IPS-20b (cell line): ENCODE measurements at regions not wholly inside any gene's neighbourhood (a gene's known extent, or its start where the extent isn't known, plus 50 kb on each side); places are given as distances from the start of the nearest gene placed in this dataset.

ENCODE experiments used
- H3K27ac ChIP-seq: one replicate; pipeline ENCODE4 v1.5.1; 2013; ENCODE audit warnings: low read length
- H3K27me3 ChIP-seq: 2 replicates; pipeline ENCODE4 v1.6.1; 2013; ENCODE audit warnings: mild to moderate bottlenecking, low read length, inconsistent platforms; ENCODE audit not compliant: insufficient read depth
- H3K36me3 ChIP-seq: 2 replicates; pipeline ENCODE4 v1.6.1; 2013; ENCODE audit warnings: low read depth, mild to moderate bottlenecking, inconsistent platforms, low read length, moderate library complexity; ENCODE audit not compliant: insufficient read depth
- H3K4me1 ChIP-seq: 2 replicates; pipeline ENCODE4 v1.6.1; 2013; ENCODE audit warnings: mild to moderate bottlenecking, control low read depth, inconsistent platforms, low read length, moderate library complexity; ENCODE audit not compliant: insufficient read depth
- H3K4me3 ChIP-seq: 2 replicates; pipeline ENCODE4 v1.5.1; 2013; ENCODE audit warnings: mild to moderate bottlenecking, low read length, inconsistent platforms
- H3K9ac ChIP-seq: 2 replicates; pipeline ENCODE4 v1.6.1; 2013; ENCODE audit warnings: low read depth, mild to moderate bottlenecking, inconsistent platforms, low read length, moderate library complexity
- H3K9me3 ChIP-seq: 2 replicates; pipeline ENCODE4 v1.6.1; 2013; ENCODE audit warnings: mild to moderate bottlenecking, low read depth, low read length, inconsistent platforms; ENCODE audit not compliant: insufficient read depth

GRCh38 chr15:39161096-39161495, 419.8 kb upstream of the THBS1 start:
- H3K4me1 ChIP-seq, result peaks cover 7% of the 10 kb centered on the region; the same call in 1 of the 2 replicates
- no peaks in the 10 kb centered on the region for H3K27me3 ChIP-seq
- no peak overlapping the region for H3K9ac ChIP-seq
- H3K27ac ChIP-seq, result no peak overlapping the region
- H3K4me3 ChIP-seq, result no peak overlapping the region
- no peaks in the 10 kb centered on the region for H3K36me3 ChIP-seq
- H3K9me3 ChIP-seq, result no peaks in the 10 kb centered on the region

GRCh38 chr15:39165020-39165706, 415.7 kb upstream of the THBS1 start:
- Histone ChIP-seq H3K4me3 (no peak overlapping the region), H3K4me1 (peaks cover 15% of the 10 kb centered on the region; the same call in 1 of the 2 replicates), H3K27ac (no peak overlapping the region), H3K27me3 (no peaks in the 10 kb centered on the region), H3K36me3 (no peaks in the 10 kb centered on the region), H3K9ac (no peak overlapping the region), H3K9me3 (no peaks in the 10 kb centered on the region)

- H3K9ac ChIP-seq, result no peak overlapping the region
- no peak overlapping the region for H3K4me3 ChIP-seq
- H3K4me1 ChIP-seq, result peaks cover 24% of the 10 kb centered on the region; the same call in 1 of the 2 replicates
- H3K27me3 ChIP-seq, result no peaks in the 10 kb centered on the region
- H3K9me3 ChIP-seq, result no peaks in the 10 kb centered on the region
- no peak overlapping the region for H3K27ac ChIP-seq
- no peaks in the 10 kb centered on the region for H3K36me3 ChIP-seq
Observed at GRCh38 chr15:39167164-39168058, 413.5 kb upstream of the THBS1 start.

GRCh38 chr15:39171944-39172368, 408.9 kb upstream of the THBS1 start:
- Histone ChIP-seq H3K27ac (peak overlapping the region; percentile 1), H3K36me3 (no peaks in the 10 kb centered on the region), H3K4me1 (peaks cover 26% of the 10 kb centered on the region; the same call in 1 of the 2 replicates), H3K9me3 (no peaks in the 10 kb centered on the region), H3K27me3 (no peaks in the 10 kb centered on the region), H3K4me3 (no peak overlapping the region), H3K9ac (peak overlapping the region; percentile 46; the same call in 1 of the 2 replicates)

GRCh38 chr15:39172380-39173281, 408.2 kb upstream of the THBS1 start:
- Histone ChIP-seq H3K9ac (peak overlapping the region; percentile 46; the same call in 1 of the 2 replicates), H3K27me3 (no peaks in the 10 kb centered on the region), H3K4me3 (no peak overlapping the region), H3K9me3 (no peaks in the 10 kb centered on the region), H3K27ac (peak overlapping the region; percentile 1), H3K36me3 (no peaks in the 10 kb centered on the region), H3K4me1 (peaks cover 20% of the 10 kb centered on the region; the same call in 1 of the 2 replicates)

GRCh38 chr15:39173426-39173825, 407.5 kb upstream of the THBS1 start:
- Histone ChIP-seq H3K27ac (no peak overlapping the region), H3K9ac (no peak overlapping the region)

GRCh38 chr15:39174332-39174731, 406.5 kb upstream of the THBS1 start:
- H3K36me3 ChIP-seq, result no peaks in the 10 kb centered on the region
- no peaks in the 10 kb centered on the region for H3K27me3 ChIP-seq
- no peaks in the 10 kb centered on the region for H3K9me3 ChIP-seq
- H3K4me3 ChIP-seq, result no peak overlapping the region
- peaks cover 16% of the 10 kb centered on the region; the same call in 1 of the 2 replicates for H3K4me1 ChIP-seq
- H3K9ac ChIP-seq, result no peak overlapping the region
- H3K27ac ChIP-seq, result no peak overlapping the region

More at GRCh38 chr15:39173426-39173825, 407.5 kb upstream of the THBS1 start:
- peaks cover 19% of the 10 kb centered on the region; the same call in 1 of the 2 replicates for H3K4me1 ChIP-seq
- H3K36me3 ChIP-seq, result no peaks in the 10 kb centered on the region
- H3K4me3 ChIP-seq, result no peak overlapping the region
- no peaks in the 10 kb centered on the region for H3K27me3 ChIP-seq
- H3K9me3 ChIP-seq, result no peaks in the 10 kb centered on the region

GRCh38 chr15:39176030-39176429, 404.8 kb upstream of the THBS1 start:
- no peaks in the 10 kb centered on the region for H3K36me3 ChIP-seq
- no peak overlapping the region for H3K4me3 ChIP-seq
- peaks cover 13% of the 10 kb centered on the region; the same call in 1 of the 2 replicates for H3K4me1 ChIP-seq
- no peaks in the 10 kb centered on the region for H3K27me3 ChIP-seq
- H3K9me3 ChIP-seq, result no peaks in the 10 kb centered on the region
- no peak overlapping the region for H3K9ac ChIP-seq
- H3K27ac ChIP-seq, result no peak overlapping the region

- Histone ChIP-seq H3K36me3 (no peaks in the 10 kb centered on the region), H3K4me1 (peaks cover 6% of the 10 kb centered on the region; the same call in 1 of the 2 replicates), H3K9ac (no peak overlapping the region)
Observed at GRCh38 chr15:39177561-39177960, 403.3 kb upstream of the THBS1 start.

GRCh38 chr15:39180030-39180429, 400.8 kb upstream of the THBS1 start:
- Histone ChIP-seq H3K4me1 (peaks cover 5% of the 10 kb centered on the region; the same call in 1 of the 2 replicates), H3K27ac (no peak overlapping the region), H3K9ac (no peak overlapping the region), H3K4me3 (no peak overlapping the region), H3K36me3 (no peaks in the 10 kb centered on the region), H3K27me3 (no peaks in the 10 kb centered on the region), H3K9me3 (no peaks in the 10 kb centered on the region)

More at GRCh38 chr15:39177561-39177960, 403.3 kb upstream of the THBS1 start:
- H3K4me3 ChIP-seq, result no peak overlapping the region
- H3K9me3 ChIP-seq, result no peaks in the 10 kb centered on the region
- no peaks in the 10 kb centered on the region for H3K27me3 ChIP-seq
- no peak overlapping the region for H3K27ac ChIP-seq

GRCh38 chr15:39180483-39180933, 400.4 kb upstream of the THBS1 start:
- H3K36me3 ChIP-seq, result no peaks in the 10 kb centered on the region
- peaks cover 5% of the 10 kb centered on the region; the same call in 1 of the 2 replicates for H3K4me1 ChIP-seq
- no peaks in the 10 kb centered on the region for H3K9me3 ChIP-seq
- H3K4me3 ChIP-seq, result no peak overlapping the region
- no peak overlapping the region for H3K9ac ChIP-seq
- H3K27ac ChIP-seq, result no peak overlapping the region
- no peaks in the 10 kb centered on the region for H3K27me3 ChIP-seq
